ENCODE measurements at regions not wholly inside any gene's neighbourhood (a gene's known extent, or its start where the extent isn't known, plus 50 kb on each side); places are given as distances from the start of the nearest gene placed in this dataset.
A peak's percentile ranks its signal among the peaks of the same experiment; 100 is the strongest.

DNA sequence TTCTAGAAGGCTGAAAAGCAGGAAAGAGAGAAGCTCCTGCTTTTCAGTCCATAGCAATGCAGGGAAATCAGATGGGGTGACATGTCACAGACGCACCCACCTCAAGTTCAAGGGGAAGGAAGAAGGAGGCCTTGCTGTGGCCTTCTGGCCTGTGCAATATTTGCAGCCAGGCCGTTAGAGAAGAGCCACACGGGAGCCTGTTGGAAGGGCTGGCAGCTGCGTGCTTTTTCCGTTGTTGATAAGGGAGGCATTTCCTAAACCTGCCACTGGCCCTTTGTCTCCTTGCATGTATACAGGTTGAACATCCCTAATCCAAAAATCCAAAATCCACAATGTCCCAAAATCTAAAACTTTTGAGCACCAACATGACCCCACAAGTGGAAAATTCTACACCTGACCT lies 492.5 kb upstream of the ZMIZ1 start:
- no peak for DNase-seq

DNA sequence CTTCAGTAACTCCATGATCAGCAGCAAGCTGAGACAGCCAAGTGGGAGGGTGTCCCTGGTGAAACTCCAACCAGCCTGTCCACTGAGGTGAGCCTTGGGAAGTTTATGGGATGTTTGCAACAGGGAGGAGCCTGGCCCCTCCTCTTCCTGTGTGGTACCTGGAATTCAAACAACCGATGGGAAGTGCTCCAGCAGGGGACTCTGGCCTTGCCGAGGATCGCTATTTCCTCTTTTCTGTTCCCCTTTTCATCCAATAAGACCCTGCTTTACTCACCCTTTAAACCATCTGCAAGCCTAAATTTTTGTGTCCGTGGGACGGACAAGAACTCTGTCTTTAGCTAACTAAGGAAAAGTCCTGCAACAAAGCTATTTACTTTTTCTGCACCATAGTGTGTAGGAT lies 491.1 kb upstream of the ZMIZ1 start:
- DNase-seq: no peak

DNA sequence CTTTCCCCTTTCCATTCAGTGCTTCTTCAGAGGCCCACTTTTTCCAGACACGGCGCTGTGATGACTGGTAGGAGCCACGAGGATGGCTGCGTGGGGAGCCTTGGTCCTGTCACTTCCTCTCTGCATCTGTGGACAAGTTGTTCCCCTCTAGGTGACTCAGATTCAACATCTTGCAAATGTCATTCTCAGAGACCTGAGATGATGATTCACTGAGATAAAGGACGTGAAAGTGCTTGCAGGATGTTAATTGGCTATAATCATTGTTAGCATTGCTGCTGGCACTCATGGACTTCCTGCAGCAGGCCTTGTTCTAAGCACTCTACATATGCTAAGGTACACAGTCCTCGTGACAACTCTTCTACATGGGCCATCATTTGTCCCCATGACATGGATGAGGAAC lies 489.8 kb upstream of the ZMIZ1 start:
- DNase-seq: peak in 1 of 2 experiments; percentile 39

- DNase-seq: no peak
Measured at GRCh38 chr10:78579576-78579975, 489.2 kb upstream of the ZMIZ1 start.

DNA sequence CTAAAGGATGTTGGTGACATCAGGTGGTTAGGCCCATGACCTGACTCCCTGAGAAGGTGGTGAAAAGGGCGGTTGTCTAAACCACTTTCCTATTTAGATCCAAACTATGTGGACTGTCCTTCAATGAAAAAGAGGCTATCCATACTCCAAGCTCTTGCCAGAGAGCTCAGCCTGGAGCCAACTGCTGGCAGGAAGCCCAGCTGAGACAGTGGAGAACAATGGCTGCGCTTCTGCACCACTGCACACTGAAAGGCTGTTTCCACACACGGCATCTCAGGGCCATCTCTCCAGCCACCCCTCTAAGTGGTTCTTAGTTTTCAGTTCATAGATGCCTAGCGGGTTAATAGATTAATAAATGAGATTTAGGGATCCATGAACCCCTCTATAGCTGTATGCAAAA lies 488.8 kb upstream of the ZMIZ1 start:
- DNase-seq: peak; percentile 79 to 89

- DNase-seq: no peak
Measured at GRCh38 chr10:78581133-78581694, 487.6 kb upstream of the ZMIZ1 start.

DNA sequence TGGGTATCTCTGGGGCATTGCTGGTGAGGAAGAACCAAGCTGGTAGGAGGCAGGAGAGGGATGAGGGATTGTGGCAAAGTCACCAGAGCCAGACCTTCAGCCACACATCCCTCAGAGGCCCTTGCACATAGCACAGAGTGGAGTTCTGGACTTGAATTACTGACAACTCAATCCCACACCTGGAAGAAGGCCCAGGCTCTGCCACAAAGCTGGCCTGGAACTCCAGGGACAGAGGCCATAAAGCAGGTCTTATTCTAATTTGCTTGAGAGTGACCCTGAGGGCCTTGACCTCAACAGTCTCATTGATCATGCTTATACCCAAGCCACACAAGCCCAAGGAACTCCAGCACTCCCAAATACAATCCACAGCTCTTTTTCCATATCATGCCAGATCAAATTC lies 486.2 kb upstream of the ZMIZ1 start:
- no peak for DNase-seq

DNA sequence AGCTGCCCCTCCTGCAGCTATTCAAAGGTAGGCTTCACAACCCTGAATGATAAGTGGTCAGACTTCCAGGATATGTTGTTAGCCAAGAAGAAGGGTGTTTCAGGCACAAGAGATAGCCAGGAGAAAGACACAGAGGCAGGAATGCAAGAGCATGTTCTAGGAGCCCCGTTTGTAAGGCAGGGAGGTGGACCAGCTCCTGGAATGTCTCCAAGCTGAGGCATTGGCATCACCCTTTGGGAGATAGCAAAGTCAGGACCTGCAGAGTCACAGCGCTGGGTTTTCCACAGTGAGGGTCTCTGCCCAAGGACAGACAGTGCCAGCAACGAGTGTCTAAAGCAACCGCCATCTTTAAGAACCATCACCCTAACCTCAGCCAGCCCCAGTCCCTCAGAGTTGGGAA lies 484.5 kb upstream of the ZMIZ1 start:
- DNase-seq: no peak

- no peak for DNase-seq
Measured at GRCh38 chr10:78584681-78585080, 484.1 kb upstream of the ZMIZ1 start.

DNA sequence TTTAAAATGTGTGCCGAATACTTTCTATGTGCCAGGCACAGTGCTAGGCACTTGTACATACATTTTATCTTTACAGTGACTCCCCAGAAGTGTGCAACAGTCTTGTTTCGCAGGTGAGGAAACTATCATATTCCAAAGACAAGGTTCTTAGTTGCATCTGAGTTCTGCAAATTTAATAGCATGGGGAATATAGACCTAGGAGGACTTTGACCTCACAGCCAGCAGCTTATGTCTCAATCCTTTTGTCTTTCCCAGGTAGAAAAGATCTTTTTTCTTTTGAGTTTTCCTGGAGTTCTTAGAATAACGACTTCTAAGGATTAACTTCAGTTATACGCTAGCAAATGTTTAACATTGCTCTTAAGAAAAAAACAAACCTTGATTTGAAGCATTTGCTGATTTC lies 482.8 kb upstream of the ZMIZ1 start:
- DNase-seq: no peak

DNA sequence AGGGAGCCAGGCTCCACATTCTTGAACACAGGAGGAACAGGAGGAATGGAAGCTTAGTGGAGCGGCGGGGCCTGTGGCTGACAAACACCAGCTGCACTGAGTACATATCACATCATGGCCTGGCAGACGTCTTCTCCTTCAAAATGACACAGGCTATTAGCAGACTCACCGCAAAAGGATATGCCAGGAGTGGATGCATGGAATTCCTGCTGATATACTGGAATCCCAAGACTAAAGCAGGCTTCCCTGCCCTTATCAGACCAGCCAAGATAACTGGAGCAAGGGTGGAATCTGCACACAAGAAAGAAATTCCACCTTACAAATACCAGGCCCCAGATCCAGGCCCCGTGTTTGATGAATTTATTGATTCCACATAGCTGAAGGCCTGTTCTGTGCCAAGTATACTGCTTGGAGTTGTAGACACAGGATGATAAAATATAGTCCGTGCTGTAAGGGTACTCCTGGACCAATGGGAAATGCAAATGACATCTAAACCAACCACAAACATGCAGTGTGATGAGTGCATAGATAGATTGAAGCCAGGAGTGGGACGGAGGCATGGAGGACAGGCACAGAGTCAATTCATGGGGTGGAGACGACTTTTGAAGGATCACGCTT lies 480.5 kb upstream of the ZMIZ1 start:
- no peak for DNase-seq

DNA sequence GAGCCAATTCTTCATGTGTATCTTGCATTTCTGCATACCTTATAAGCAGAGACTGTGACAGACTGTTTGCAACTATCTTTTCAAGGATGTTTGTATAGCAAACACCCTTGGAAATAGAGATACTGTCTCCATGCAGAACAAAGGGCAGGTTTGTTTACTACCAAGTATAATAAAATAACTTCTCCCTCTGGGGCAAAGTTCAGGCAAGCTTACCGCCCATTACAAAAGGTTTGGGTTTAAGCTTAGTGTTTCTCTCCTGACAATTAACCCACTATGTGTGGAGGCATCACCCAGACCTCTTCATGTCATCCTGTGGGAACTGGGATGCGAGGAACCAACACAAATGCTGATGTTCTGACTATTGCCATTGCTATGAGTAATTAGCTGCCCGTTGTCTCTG lies 479.1 kb upstream of the ZMIZ1 start:
- no peak for DNase-seq

GRCh38 chr10:78591066-78591465 lies 477.7 kb upstream of the ZMIZ1 start:
- DNase-seq: no peak

DNA sequence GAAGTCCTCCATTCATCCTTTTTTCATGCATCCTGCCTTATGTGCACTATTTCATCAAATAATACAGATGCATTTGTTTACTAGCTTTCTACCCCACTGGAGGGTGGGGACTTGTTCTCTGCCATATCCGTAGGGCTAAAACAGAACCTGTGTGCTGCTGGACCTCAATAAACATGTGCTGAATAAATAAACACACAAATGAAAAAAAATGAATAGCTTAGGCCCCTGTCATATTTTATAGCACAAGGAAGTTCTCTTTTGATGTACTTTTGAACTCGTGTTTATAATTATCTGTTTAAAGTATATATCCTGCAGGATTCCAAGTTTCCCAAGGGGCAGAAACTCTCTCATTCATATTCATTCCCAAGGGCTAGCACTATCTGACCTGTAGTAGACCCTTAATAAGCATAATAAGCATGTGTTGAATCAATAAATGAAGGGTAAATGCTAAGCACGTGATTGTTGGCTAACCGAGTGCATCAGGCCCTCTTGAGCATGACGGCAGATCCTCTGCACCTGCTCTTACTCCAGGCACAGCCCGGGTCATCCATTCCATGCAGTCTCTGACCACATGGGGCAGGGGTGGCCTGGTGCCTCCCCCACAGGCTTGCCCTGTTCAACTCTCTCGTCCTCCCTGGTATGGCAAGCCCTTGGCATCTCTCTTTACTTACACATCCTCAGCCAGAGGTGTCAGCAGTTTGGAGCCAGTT lies 474.1 kb upstream of the ZMIZ1 start:
- DNase-seq: no peak

DNA sequence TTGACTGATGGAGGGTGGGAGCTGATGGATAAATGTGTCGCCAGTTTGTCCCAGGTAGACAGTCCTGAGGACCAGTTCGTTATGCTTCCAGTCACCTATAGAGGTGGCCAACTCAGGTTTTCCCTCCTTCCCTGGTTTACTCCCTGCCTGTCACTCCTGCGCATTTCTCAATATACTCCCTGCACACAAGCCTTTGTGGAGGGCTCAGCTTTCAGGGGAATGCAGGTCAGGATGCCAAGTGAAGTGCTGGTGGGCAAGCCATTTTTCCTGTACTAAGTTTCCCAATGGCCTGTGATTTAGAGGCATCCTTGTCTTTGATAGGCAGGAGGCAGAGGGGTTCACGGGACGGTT lies 473.5 kb upstream of the ZMIZ1 start:
- DNase-seq: no peak

GRCh38 chr10:78596556-78596955 lies 472.2 kb upstream of the ZMIZ1 start:
- DNase-seq: no peak

DNA sequence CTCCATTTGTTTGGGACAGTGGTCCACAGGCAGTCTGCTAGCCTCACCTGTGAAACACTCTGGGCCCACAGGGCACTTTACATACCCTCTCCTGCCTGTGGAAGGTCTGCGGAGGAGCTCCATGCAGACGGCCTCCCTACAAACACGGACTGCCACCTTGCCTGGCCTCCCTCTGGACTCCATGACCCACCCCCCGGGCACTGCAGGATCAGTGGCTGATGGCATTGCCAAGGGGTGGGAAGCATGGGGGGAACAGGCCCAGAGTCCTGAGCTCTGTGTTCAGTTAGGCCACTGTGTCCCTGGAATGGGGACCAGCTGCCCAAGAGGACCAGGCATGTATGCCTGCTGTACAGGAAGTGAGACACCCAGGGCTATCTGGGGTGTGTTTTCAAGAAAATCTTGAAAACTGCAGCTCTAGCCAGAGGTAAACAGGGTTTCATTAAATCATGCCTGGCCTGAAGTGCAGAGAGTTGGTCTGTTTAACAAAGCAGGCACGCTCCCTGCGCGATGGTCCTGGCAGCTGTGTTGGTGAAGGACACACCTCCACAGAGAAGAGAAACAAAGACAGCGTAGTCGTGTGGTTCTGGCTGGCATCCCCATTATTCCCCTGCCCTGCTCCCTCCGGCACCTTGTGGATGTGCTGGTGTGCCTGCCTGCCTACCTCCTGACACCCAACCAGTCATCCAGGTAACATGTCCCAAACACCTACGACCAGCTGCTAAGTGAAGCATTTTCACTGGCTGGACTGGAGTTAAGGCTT lies 470.8 kb upstream of the ZMIZ1 start:
- no peak for DNase-seq

DNA sequence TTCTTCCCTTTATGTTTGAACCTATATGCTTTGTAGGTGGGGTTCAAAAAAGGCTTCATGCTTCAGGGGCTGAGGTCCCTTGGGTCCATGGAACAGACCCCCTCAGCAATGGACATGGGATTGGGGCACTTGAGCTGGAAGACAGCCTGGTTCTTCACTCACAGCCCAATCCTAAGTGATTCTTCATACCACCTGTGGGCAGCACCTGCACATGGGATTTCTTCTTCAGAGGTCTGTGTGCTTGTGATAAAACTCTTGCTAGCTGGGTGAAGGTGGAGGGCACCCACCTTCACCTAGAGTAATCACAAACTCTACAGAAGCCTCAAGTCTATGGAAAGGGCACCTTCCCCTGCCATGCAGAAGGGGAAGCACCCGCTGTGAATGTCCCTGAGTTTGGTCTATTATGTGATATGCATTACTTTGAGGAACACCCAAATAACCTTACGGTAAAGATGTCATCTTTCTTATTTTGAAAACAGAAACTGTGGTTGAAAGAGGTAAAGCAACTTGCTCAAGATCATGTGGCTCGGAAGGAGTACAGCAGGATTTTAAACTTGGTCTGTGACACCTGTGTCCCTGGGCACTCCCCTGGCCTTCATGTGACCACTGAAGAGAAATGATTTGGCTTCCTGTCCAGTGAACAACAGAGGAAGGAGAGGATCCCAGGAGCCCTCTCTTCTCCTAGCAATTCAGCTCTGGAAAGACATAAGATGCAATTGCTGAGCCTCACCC lies 469.5 kb upstream of the ZMIZ1 start:
- DNase-seq: no peak

- DNase-seq: no peak
Measured at GRCh38 chr10:78600121-78600665, 468.6 kb upstream of the ZMIZ1 start.

DNA sequence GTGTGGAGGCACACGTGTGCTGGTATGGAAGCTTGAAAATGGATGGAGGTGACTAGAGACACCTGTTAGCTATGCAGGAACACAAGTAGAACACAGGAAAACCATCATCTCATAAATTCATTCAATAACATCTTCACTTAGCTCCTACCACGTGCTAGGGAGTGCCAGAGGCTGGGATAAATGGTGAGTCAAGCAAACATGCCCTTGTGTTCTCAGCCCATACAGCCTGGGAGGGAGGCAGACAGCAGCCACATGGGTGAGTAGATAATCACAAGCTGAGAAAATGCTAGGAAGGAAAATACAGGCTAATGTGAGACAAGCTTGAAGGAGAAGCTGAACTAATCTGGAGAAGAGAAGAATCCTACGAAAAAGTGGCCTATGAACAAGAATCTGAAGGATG lies 468.0 kb upstream of the ZMIZ1 start:
- no peak for DNase-seq

- no peak for DNase-seq
Measured at GRCh38 chr10:78602201-78602932, 466.4 kb upstream of the ZMIZ1 start.

DNA sequence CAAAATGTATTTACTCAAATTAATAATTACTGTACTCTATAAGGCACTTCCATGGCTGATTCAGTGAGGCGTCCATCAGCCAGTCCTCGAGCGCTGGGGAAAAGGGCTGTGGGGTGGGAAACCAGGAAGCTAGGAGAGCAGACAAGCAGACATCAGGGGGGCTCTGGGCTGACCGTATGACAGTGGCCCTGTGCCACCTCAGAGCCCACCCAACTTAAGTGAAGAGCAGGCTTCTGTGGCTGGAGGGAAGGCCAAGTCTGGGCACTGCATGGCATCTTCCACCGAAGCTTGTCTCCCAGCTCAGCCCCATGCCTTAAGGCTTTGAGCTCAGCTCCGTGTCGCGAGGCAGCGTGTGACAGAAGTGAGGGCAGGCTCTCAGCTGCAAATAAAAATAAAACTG lies 464.5 kb upstream of the ZMIZ1 start:
- DNase-seq: no peak

All from NCI-H2081 (cell line).